MCF 10A (cell line): ENCODE measurements at regions not wholly inside any gene's neighbourhood (a gene's known extent, or its start where the extent isn't known, plus 50 kb on each side); places are given as distances from the start of the nearest gene placed in this dataset.
"Not testable (repeated sequence)": the region's sequence is repeated elsewhere in the genome, so short reads cannot be mapped to it uniquely, and the experiment has no call there.

Experiments used
- BruUV-seq: library from RNA; stranded (reverse); fragments of 400-500 nt; replicated peaks from 2 replicates; lab custom pipeline; 2021; lab: Mats Ljungman, UMichigan
- CTCF ChIA-PET: fragments of 300-600 bp; sonication (Branson Sonifier 250); formaldehyde crosslinking; extraction: SDS; loops from one replicate; lab custom pipeline; 2021; ENCODE audit warnings: antibody characterized with exemption, inconsistent platforms; lab: Yijun Ruan, JAX
- POLR2A ChIA-PET: fragments of 300-600, 350-650 bp; sonication (Branson Sonifier 250); formaldehyde crosslinking; extraction: SDS; loops from one replicate; lab custom pipeline; 2020; ENCODE audit warnings: antibody characterized with exemption, inconsistent platforms; lab: Yijun Ruan, JAX
- DNase-seq: peaks from one replicate; pipeline ENCODE4 v3.0.0-alpha.2; 2018; ENCODE audit not compliant: unreplicated experiment
- H3K27ac Mint-ChIP-seq: one replicate; pipeline ENCODE4 v1.8.0; 2022; ENCODE audit warnings: mild to moderate bottlenecking, low read depth, mixed read lengths; ENCODE audit not compliant: unreplicated experiment
- H3K27me3 Mint-ChIP-seq: one replicate; pipeline ENCODE4 v1.8.0; 2022; ENCODE audit warnings: mixed read lengths; ENCODE audit not compliant: insufficient read depth, unreplicated experiment
- H3K36me3 Mint-ChIP-seq: one replicate; pipeline ENCODE4 v1.8.0; 2022; ENCODE audit warnings: mild to moderate bottlenecking, moderate library complexity, mixed read lengths; ENCODE audit not compliant: insufficient read depth, unreplicated experiment
- H3K4me1 Mint-ChIP-seq: one replicate; pipeline ENCODE4 v1.8.0; 2022; ENCODE audit warnings: mixed read lengths; ENCODE audit not compliant: insufficient read depth, unreplicated experiment
- H3K4me3 Mint-ChIP-seq: one replicate; pipeline ENCODE4 v1.8.0; 2022; ENCODE audit warnings: mild to moderate bottlenecking, moderate library complexity, mixed read lengths; ENCODE audit not compliant: unreplicated experiment
- H3K9me3 Mint-ChIP-seq: one replicate; pipeline ENCODE4 v1.8.0; 2022; ENCODE audit warnings: mixed read lengths; ENCODE audit not compliant: unreplicated experiment
- CTCF ChIP-seq: fragments of 200-600 bp; IDR thresholded peaks from one replicate; pipeline ENCODE4 v1.8.0; 2022; ENCODE audit warnings: antibody characterized with exemption, mild to moderate bottlenecking; ENCODE audit not compliant: unreplicated experiment
- intact Hi-C: fragments of 100-400 bp; cut with micrococcal nuclease; formaldehyde crosslinking; loops from 2 replicates; pipeline ENCODE4 v1.14.1; 2022

- TF ChIP-seq CTCF, result no peak
- H3K4me1 Mint-ChIP-seq, result no peaks in the 10 kb centered on the region
- no peaks in the 10 kb centered on the region for H3K27me3 Mint-ChIP-seq
- H3K9me3 Mint-ChIP-seq, result peaks cover 26% of the 10 kb centered on the region
- H3K27ac Mint-ChIP-seq, result no peak overlapping the region
- ChIA-PET CTCF (no interaction called here), POLR2A (no interaction called here)
- no peak overlapping the region for H3K4me3 Mint-ChIP-seq
- BruUV-seq, result no TSS peak
- no peak for DNase-seq
- intact Hi-C loops, result no loop called here
- peaks cover under 1% of the 10 kb centered on the region for H3K36me3 Mint-ChIP-seq
Observed at GRCh38 chr5:125245216-125245615, 498.8 kb upstream of the ZNF608 start.

- Mint-ChIP-seq H3K4me3 (no peak overlapping the region), H3K9me3 (peaks cover 24% of the 10 kb centered on the region), H3K4me1 (no peaks in the 10 kb centered on the region), H3K27ac (no peak overlapping the region), H3K27me3 (no peaks in the 10 kb centered on the region), H3K36me3 (no peaks in the 10 kb centered on the region)
- intact Hi-C loops, result no loop called here
- CTCF ChIA-PET, result interaction anchor here (0.6 kb wide), 1 partner anchor 84 kb away, joined by 7 read pairs; no protein-coding TSS in a partner anchor
- no peak for TF ChIP-seq CTCF
- POLR2A ChIA-PET, result interaction anchor here (0.7 to 1.3 kb wide), 2 partner anchors 11 to 40 kb away, joined by 3 to 4 read pairs; no protein-coding TSS in a partner anchor
- no peak for DNase-seq
- BruUV-seq, result no TSS peak
Observed at GRCh38 chr5:125249400-125249799, 503.0 kb upstream of the ZNF608 start.

DNA sequence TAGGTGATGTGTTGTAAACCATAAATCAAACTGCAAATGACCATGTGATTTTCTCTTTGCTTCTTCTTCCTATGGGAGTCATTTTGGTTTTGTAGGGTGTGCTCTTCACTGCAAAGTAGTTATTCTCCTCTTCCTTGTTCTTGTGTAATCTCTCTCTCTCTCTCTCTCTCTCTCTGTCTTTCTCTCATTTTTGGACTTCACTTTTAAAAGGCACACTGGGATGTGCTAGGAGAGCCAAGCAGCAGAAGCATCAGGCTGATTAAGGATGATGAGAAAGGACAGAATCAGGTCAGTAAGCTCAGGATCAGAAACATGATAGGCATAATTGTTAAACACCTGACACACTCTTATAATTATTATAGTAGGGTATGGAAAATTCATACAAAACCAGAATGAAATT, 505.3 kb upstream of the ZNF608 start:
- POLR2A ChIA-PET, result no interaction called here
- TF ChIP-seq CTCF, result no peak
- DNase-seq, result no peak
- Mint-ChIP-seq H3K27me3 (no peaks in the 10 kb centered on the region), H3K9me3 (peaks cover 22% of the 10 kb centered on the region), H3K36me3 (no peaks in the 10 kb centered on the region), H3K27ac (no peak overlapping the region), H3K4me1 (no peaks in the 10 kb centered on the region), H3K4me3 (no peak overlapping the region)
- CTCF ChIA-PET, result interaction anchor here (0.7 kb wide), 2 partner anchors 69 to 167 kb away, joined by 4 read pairs; no protein-coding TSS in a partner anchor
- intact Hi-C loops, result no loop called here
- BruUV-seq, result no TSS peak

DNA sequence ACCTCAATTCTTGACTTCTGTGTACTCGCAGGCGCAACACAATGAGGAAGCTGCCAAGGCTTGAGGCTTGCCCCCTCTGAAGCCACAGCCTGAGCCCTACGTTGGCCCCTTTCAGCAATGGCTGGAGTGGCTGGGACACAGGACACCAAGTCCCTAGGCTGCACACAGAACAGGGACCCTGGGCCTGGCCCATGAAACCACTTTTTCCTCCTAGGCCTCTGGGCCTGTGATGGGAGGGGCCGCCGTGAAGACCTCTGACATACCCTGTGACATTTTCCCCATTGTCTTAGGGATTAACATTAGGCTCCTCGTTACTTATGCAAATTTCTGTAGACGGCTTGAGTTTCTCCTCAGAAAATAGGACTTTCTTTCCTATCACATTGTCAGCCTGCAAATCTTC, 507.2 kb upstream of the ZNF608 start:
- DNase-seq, H3K4me3 Mint-ChIP-seq, H3K27me3 Mint-ChIP-seq, POLR2A ChIA-PET, intact Hi-C loops, BruUV-seq, H3K36me3 Mint-ChIP-seq, H3K4me1 Mint-ChIP-seq, H3K27ac Mint-ChIP-seq, CTCF ChIA-PET: not testable (repeated sequence)
- H3K9me3 Mint-ChIP-seq, result peaks cover 14% of the 10 kb centered on the region

- no TSS peak for BruUV-seq
- Mint-ChIP-seq H3K27me3 (no peaks in the 10 kb centered on the region), H3K4me1 (no peaks in the 10 kb centered on the region), H3K36me3 (no peaks in the 10 kb centered on the region), H3K4me3 (no peak overlapping the region), H3K27ac (no peak overlapping the region), H3K9me3 (peaks cover 14% of the 10 kb centered on the region)
- ChIA-PET CTCF (no interaction called here), POLR2A (no interaction called here)
- no peak for DNase-seq
- intact Hi-C loops, result no loop called here
- no peak for TF ChIP-seq CTCF
Observed at GRCh38 chr5:125254267-125254666, 507.8 kb upstream of the ZNF608 start.
